ENCODE measurements at regions not wholly inside any gene's neighbourhood (a gene's known extent, or its start where the extent isn't known, plus 50 kb on each side); places are given as distances from the start of the nearest gene placed in this dataset.

DNA sequence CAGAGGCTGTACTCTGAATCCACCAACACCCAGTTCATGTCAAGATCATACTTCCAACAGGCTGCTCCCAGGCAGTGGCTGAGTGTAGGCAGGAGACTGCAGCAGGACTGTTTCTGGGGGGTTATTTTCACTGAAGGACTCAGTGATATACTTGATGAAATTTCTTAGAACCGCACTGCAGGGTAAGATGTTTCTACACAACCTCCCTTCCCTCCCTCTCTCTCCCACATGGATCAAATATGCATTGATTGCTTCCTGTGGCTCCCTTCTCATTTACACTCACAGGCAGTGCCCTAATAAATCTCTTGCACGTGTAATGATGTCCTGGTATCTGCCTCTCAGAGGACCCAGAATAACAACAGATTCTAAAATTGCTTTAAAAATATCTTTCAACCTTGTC, 251.3 kb upstream of the CCDC179 start:
- no peak for TF ChIP-seq POLR2A (IDR thresholded peaks at IDR 0.05)
- TF ChIP-seq, protein P1, sequence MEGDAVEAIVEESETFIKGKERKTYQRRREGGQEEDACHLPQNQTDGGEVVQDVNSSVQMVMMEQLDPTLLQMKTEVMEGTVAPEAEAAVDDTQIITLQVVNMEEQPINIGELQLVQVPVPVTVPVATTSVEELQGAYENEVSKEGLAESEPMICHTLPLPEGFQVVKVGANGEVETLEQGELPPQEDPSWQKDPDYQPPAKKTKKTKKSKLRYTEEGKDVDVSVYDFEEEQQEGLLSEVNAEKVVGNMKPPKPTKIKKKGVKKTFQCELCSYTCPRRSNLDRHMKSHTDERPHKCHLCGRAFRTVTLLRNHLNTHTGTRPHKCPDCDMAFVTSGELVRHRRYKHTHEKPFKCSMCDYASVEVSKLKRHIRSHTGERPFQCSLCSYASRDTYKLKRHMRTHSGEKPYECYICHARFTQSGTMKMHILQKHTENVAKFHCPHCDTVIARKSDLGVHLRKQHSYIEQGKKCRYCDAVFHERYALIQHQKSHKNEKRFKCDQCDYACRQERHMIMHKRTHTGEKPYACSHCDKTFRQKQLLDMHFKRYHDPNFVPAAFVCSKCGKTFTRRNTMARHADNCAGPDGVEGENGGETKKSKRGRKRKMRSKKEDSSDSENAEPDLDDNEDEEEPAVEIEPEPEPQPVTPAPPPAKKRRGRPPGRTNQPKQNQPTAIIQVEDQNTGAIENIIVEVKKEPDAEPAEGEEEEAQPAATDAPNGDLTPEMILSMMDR (IDR thresholded peaks at IDR 0.05), result no peak
- TF ChIP-seq POLR2AphosphoS5 (IDR thresholded peaks at IDR 0.05; ENCODE audit: insufficient read depth in 1 of 2, low read depth in 1 of 2), result no peak
